Amniotic epithelial cell (primary cell): ENCODE measurements at regions not wholly inside any gene's neighbourhood (a gene's known extent, or its start where the extent isn't known, plus 50 kb on each side); places are given as distances from the start of the nearest gene placed in this dataset.

ENCODE experiments used
- DNase-seq: peaks from one replicate; pipeline ENCODE4 v3.0.0-alpha.2; 2010; ENCODE audit warnings: low read depth

DNA sequence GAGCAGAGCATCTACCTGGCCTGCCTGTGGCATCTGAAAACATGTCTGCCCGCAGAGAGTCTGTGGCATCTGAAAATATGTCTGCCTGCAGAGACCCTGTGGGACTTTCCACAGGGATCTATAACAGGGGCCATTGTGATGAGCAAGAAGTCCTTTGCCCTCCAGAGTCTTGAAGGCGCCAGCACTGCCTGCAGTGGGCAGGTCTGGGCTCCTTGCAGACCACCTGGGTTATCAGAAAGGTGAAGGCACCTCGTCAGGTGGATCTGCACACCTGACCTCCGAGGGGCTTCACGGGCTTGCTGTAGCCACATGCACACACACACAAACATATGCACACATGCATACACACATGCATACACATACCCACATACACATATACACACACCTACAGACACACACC, 189.5 kb upstream of the HDAC4 start:
- DNase-seq: no peak

DNA sequence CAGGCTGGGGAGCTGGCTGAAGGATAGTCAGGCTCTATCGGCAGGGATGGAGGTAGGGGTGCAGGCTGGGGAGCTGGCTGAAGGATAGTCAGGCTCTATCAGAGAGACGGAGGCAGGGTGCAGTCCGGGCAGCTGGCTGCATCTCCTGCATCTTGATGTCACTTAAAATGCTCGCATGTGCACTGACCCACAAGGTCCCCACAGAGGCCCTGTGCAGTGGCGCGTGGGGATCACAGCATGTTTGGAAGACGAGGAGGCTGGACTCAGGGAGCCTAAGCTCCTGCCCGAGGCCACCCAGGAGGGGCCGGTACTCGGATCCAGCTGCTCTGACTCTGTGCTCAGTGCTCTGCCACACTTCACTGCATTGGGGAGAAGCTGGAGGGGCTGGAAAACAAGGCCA, 189.0 kb upstream of the HDAC4 start:
- no peak for DNase-seq

DNA sequence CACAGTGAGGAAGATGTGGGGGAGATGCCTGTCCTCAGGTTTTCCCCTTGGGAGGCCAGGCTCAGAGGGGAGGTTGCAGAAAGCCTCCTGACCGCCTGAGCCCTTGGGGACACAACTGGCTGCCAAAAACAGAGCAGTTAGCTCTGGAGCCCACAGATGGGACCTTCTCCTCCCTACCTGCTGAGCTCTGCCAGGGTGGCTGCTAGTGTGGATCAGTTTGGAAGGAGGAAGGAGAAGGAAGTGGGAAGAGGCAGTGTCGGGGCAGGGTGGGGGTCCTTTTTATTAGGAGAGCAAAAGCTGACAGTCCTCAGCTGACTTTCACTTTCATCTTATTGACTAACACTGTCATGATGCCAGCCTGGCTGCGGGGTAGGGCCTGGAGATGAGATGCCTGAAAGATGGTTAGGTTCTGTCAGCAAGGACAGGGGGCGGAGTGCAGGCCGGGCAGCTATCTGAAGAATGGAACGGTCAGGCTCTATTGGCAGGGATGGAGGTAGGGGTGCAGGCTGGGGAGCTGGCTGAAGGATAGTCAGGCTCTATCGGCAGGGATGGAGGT, 188.5 kb upstream of the HDAC4 start:
- DNase-seq: no peak

DNA sequence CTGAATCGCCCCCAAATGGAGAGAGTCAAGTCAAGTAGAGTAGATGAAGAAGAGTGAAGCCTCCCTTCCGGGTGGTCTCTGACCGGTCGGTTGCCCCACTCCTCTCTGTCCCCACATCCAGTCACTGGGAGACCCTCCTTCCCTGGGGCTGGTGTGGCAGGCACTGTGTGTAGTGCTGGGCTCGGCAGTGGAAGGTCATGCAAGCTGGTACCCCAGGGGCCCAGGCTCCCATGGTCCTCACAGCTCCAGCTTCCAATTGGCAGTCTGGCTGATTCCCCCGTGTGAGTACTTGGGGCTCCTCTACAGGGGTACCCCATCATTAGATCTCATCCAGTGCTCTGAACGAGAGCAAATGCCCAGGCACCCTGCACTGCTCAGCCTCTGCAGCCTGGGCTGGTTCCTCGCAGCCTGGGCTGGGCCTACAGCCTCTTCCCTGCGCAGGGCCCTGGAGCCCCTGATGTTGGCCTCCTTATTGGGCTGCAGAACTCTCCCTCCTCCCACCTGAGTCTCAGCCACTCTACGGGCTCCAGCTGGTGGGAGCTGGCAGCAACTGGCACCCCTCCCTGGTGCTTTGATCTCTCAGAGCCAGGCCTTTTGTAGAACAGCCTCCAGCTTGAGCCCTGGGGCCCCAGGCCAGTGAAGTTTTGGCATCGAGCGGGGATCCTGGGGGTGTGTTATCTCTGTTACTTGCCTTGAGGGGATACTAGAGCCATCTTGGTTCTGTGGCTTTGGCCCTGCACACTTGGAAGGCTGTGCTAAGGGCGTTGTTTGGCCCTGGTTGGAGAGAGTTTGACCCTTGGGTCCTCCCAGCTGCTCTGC, 187.8 kb upstream of the HDAC4 start:
- DNase-seq: no peak

DNA sequence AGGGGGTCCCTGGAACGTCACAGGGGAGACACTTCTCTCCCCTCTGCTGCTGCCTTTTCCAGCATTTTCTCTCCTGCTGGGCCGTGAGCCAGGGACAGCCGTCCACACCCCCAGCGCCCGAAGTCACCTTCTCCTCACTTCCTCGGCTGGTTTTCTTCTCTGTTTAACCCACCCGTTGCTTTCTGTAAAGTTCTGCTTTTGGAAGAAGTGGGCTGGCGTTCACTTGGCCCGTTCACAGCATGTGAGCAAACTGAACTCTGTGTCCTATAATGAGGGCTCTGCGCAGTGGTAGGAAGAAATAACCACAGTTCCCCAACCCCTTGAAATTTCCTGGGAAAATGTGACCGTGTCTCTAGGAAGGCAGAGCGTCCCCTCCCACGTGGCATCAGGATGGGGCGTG, 187.0 kb upstream of the HDAC4 start:
- DNase-seq: no peak

- DNase-seq: no peak
These were observed 186.5 kb upstream of the HDAC4 start for GRCh38 chr2:239587311-239587731.

DNA sequence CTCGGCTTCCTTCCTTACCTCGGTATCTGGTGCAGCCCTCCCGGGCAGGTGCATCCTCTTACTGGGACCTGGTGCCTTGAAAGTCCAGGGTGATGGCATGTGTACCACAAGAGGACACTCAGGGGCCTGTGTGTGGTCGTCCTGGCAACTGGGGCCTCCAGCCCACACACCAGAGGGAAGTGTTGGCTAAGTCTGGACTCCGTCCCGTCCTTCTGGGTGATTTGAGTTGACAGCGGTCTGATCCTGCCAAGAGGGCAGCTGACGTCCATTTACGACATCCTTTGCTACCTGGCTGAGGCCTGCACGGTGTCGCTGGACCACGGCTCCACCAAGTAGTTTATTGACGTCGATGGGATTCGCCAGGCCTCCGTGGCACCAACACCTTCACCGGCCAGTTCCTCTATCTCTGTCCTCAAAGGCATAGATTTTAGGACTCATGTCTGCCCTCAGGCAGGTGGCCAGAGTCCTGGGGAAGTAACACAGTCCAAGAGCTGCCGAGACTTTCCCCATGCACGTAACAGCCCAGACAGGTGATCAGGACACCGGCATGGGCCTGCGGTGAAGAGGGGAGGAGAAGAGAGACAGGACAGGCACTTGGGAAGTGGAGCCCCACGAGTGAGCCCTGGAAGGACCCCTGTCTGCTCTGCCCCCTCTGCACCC, 186.0 kb upstream of the HDAC4 start:
- no peak for DNase-seq

DNA sequence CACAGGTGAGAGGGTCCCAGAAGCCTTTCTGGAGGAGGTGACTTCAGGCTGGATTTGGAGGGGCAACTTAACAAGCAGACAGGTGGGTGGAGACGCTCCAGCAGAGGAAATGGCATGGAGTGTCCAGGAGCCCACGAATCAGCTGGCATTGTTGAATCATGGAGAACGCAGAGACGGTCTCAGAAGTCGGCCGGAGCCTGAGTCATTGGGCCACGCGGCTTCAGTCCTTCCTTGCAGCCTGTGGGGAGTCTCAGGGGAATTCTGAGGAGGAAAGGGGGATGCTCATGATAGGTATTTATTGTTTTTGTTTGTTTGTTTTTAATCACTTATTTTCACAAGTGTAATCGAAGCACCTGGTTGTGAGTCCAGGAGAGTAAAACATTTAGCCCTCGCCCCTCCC, 184.6 kb upstream of the HDAC4 start:
- no peak for DNase-seq

DNA sequence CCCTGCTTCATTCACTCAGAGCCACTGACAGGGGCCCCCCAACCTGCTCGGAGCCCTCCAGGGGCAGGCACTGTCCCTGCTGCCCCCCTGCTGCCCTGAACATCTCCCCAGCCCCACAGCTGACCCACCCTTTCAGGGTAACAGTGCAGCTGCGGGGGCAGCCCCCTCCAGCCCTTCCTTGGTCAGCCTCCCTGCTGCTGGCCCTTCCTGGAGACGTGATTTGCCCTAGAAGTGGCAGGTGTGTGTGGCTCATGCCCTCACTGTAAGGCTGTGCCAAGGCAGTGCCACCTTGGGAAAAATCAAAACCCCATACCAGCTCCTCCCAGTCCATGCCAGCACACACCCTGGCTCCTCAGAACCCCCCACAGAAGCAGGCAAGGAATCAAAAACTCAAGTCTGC, 184.2 kb upstream of the HDAC4 start:
- no peak for DNase-seq

- DNase-seq: no peak
These were observed 183.3 kb upstream of the HDAC4 start for GRCh38 chr2:239583879-239584859.

GRCh38 chr2:239583171-239583878, 182.5 kb upstream of the HDAC4 start:
- DNase-seq: no peak

DNA sequence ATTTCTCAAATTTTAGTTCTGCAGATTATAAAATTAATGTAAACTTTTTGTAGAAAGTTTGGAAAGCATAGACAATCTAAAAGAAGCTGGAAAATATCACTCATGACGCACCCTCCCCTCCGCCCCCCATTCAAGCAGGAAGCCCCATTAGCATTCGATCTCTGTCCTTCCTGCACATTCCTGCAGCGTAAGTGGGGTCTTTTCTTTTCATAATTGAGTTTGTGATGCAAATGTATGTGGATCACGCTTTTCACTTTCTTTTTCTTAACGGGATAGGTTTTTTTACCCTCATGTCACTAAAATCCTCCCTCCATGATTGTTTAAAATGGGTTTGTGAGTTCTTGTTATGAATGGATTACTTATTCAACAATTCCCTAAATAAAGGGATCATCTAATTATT, 181.7 kb upstream of the HDAC4 start:
- DNase-seq: no peak

- DNase-seq: no peak
These were observed 180.6 kb upstream of the HDAC4 start for GRCh38 chr2:239581352-239581901.

- no peak for DNase-seq
These were observed 179.3 kb upstream of the HDAC4 start for GRCh38 chr2:239580199-239580527.

- DNase-seq: no peak
These were observed 178.8 kb upstream of the HDAC4 start for GRCh38 chr2:239579524-239580198.

DNA sequence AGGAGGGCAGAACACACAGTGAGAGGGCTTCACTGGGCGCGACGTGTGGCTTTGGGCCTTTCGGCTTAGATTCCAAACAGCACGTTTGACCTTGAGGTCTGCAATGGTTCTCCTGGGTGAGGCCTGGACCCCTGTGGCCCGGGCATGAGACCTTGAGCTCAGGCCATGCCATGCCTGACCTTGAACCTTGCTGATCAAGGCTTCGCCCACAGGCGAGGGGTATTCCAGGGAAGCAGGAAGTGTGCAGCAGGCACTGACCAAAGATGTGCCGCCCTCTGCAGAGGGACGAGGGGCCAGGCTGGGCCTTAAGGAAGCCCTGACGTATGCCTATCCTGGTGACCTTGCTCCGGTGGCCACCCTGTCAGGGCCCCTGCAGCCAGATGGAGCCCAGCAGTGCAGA, 178.3 kb upstream of the HDAC4 start:
- no peak for DNase-seq

GRCh38 chr2:239578381-239578780, 177.6 kb upstream of the HDAC4 start:
- DNase-seq: no peak

- no peak for DNase-seq
These were observed 177.1 kb upstream of the HDAC4 start for GRCh38 chr2:239577935-239578334.

DNA sequence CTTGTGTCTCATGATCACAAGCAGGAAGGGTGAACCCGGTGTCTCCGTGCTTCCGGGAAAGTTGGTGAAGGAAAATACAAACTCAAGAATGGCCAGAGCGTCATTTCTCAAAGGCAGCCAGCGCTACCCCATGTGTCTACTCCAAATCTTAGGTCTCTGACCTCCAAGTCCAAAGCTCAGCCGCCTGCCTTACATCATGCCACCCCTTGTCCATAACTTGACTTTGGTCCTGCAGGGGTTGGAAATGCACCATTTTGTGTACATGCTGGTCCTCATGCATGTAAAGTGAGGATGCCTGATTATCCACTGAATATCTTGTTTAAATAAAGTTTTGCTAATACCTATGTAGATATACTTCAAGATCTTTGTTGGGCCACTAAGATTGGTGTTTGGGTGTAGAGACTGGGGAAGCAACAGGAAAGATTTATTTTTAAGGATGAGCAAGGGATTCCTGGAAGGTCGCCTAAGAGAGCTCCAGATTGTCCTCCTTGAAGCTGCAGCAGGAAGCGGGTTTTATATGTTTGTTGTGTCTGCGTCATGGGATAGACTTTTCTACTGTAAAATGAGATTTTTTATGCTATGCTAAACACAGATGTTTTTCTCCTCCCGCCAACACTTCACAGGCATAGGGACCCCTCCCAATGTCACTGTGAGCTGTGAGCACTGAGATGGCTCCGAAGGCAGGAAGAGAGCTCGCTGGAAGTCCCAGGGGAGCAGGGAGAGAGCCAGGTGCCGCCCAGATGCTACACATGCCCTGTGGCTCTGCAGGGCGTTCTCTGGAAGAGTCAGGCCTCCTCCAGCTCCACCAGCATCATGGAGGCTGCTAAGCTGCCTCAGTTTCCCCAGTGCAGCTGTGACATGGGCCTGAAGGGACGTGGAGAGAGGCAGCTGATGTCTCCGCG, 176.2 kb upstream of the HDAC4 start:
- no peak for DNase-seq

- DNase-seq: no peak
These were observed 175.2 kb upstream of the HDAC4 start for GRCh38 chr2:239575931-239576445.
